DOHH2 (cell line): ENCODE measurements at regions not wholly inside any gene's neighbourhood (a gene's known extent, or its start where the extent isn't known, plus 50 kb on each side); places are given as distances from the start of the nearest gene placed in this dataset.

Source experiments
- CTCF ChIP-seq: fragments of 200-600 bp; sonication (generic); IDR thresholded peaks from one replicate; pipeline ENCODE4 v1.5.1; 2014; ENCODE audit warnings: antibody characterized with exemption, mild to moderate bottlenecking, low read depth, low read length; ENCODE audit not compliant: poor library complexity, severe bottlenecking
- EZH2phosphoT487 ChIP-seq: fragments of 200-600 bp; sonication (generic); IDR thresholded peaks from 2 replicates; pipeline ENCODE4 v1.6.1; 2017; ENCODE audit warnings: borderline replicate concordance, mild to moderate bottlenecking, antibody characterized with exemption, low read length, moderate library complexity, mixed read lengths

GRCh38 chr4:114302472-114302871 lies 296.1 kb upstream of the UGT8 start:
- TF ChIP-seq EZH2phosphoT487 (no peak), CTCF (no peak)
